Liver (tissue), 8 donors: ENCODE measurements at regions not wholly inside any gene's neighbourhood (a gene's known extent, or its start where the extent isn't known, plus 50 kb on each side); places are given as distances from the start of the nearest gene placed in this dataset.

ENCODE experiments used
- DNase-seq: peaks from one replicate; pipeline ENCODE4 v3.0.0-alpha.2; 2017; ENCODE audit warnings: low spot score
- H3K27ac ChIP-seq, 2 donors: one replicate each; pipeline ENCODE4 v1.7.0; 2013; ENCODE audit warnings: inconsistent platforms in 2 of 2, low read length in 2 of 2, control low read depth in 1 of 2, low read depth in 1 of 2, mild to moderate bottlenecking in 1 of 2
- H3K27me3 ChIP-seq, 4 donors: one replicate each; pipeline versions ENCODE4 v1.6.1 to v1.7.0; 2013; ENCODE audit warnings: low read length in 3 of 4, inconsistent platforms in 1 of 4, mild to moderate bottlenecking in 1 of 4, moderate library complexity in 1 of 4; ENCODE audit not compliant: control insufficient read depth in 4 of 4, insufficient read depth in 4 of 4
- H3K36me3 ChIP-seq, 4 donors: one replicate each; pipeline versions ENCODE4 v1.6.1 to v1.7.0; 2013; ENCODE audit warnings: low read length in 3 of 4, mild to moderate bottlenecking in 3 of 4, low read depth in 1 of 4, moderate library complexity in 1 of 4; ENCODE audit not compliant: control insufficient read depth in 4 of 4, insufficient read depth in 3 of 4
- H3K4me1 ChIP-seq, 4 donors: one replicate each; pipeline versions ENCODE4 v1.6.1 to v1.7.0; 2013; ENCODE audit warnings: low read length in 3 of 4, mild to moderate bottlenecking in 3 of 4, moderate library complexity in 1 of 4; ENCODE audit not compliant: control insufficient read depth in 4 of 4, insufficient read depth in 4 of 4
- H3K4me3 ChIP-seq, 3 donors: one replicate each; pipeline versions ENCODE4 v1.6.1 to v1.7.0; 2013; ENCODE audit warnings: low read length in 3 of 3, control low read depth in 1 of 3, low read depth in 1 of 3, mild to moderate bottlenecking in 1 of 3
- H3K9ac ChIP-seq, 2 donors: one replicate each; pipeline ENCODE4 v1.7.0; 2013; ENCODE audit warnings: low read length in 2 of 2, mild to moderate bottlenecking in 2 of 2, moderate library complexity in 2 of 2, control low read depth in 1 of 2, low read depth in 1 of 2
- H3K9me3 ChIP-seq, 4 donors: one replicate each; pipeline versions ENCODE4 v1.6.1 to v1.7.0; 2013; ENCODE audit warnings: low read length in 3 of 4; ENCODE audit not compliant: control insufficient read depth in 4 of 4
- ATF3 ChIP-seq: IDR thresholded peaks from 2 replicates; pipeline ENCODE4 v1.6.1; 2016; ENCODE audit warnings: antibody characterized with exemption
- CTCF ChIP-seq: fragments of 150-350 bp; IDR thresholded peaks from 2 replicates; pipeline ENCODE4 v1.5.1; 2017; ENCODE audit warnings: improper control_type of control experiment, low read depth, low read length; ENCODE audit not compliant: missing input control
- EGR1 ChIP-seq, 2 donors: IDR thresholded peaks; 2 replicates each; pipeline ENCODE4 v1.6.1; 2016 to 2018; ENCODE audit warnings: antibody characterized with exemption in 2 of 2, low read depth in 2 of 2
- FOXA1 ChIP-seq: IDR thresholded peaks from 2 replicates; pipeline ENCODE4 v1.6.1; 2016; ENCODE audit warnings: antibody characterized with exemption
- FOXA2 ChIP-seq: IDR thresholded peaks from 2 replicates; pipeline ENCODE4 v1.6.1; 2016; ENCODE audit warnings: antibody characterized with exemption
- GABPA ChIP-seq, 2 donors: IDR thresholded peaks in 1 of 2; conservative IDR thresholded peaks in 1 of 2; 2 replicates each; pipeline ENCODE4 v1.6.1; 2016; ENCODE audit warnings: antibody characterized with exemption in 2 of 2, mild to moderate bottlenecking in 1 of 2, moderate library complexity in 1 of 2
- HNF4G ChIP-seq: IDR thresholded peaks from 2 replicates; pipeline ENCODE4 v1.6.1; 2016; ENCODE audit warnings: antibody characterized with exemption
- JUND ChIP-seq, 2 donors: IDR thresholded peaks; 2 replicates each; pipeline ENCODE4 v1.6.1; 2016; ENCODE audit warnings: antibody characterized with exemption in 2 of 2
- MAX ChIP-seq: IDR thresholded peaks from 2 replicates; pipeline ENCODE4 v1.6.1; 2016; ENCODE audit warnings: antibody characterized with exemption
- NR2F2 ChIP-seq: IDR thresholded peaks from 2 replicates; pipeline ENCODE4 v1.6.1; 2016; ENCODE audit warnings: antibody characterized with exemption
- RAD21 ChIP-seq, 2 donors: IDR thresholded peaks; 2 replicates each; pipeline ENCODE4 v1.6.1; 2016; ENCODE audit warnings: antibody characterized with exemption in 2 of 2, mild to moderate bottlenecking in 2 of 2
- REST ChIP-seq: IDR thresholded peaks from 2 replicates; pipeline ENCODE4 v1.6.1; 2016; ENCODE audit warnings: antibody characterized with exemption, mild to moderate bottlenecking
- RXRA ChIP-seq, 2 donors: IDR thresholded peaks; 2 replicates each; pipeline ENCODE4 v1.6.1; 2017 to 2018; ENCODE audit warnings: antibody characterized with exemption in 2 of 2, mild to moderate bottlenecking in 1 of 2
- TAF1 ChIP-seq: conservative IDR thresholded peaks from 2 replicates; pipeline ENCODE4 v1.6.1; 2016; ENCODE audit warnings: antibody characterized with exemption, mild to moderate bottlenecking
- YY1 ChIP-seq: IDR thresholded peaks from 2 replicates; pipeline ENCODE4 v1.6.1; 2016; ENCODE audit warnings: antibody characterized with exemption, mild to moderate bottlenecking
- ZBTB33 ChIP-seq: IDR thresholded peaks from 2 replicates; pipeline ENCODE4 v1.6.1; 2016; ENCODE audit warnings: antibody characterized with exemption
- WGBS: extraction: QIAGEN DNeasy Blood & Tissue Kit; methylation state at CpG from one replicate; pipeline ENCODE4 v1.1.7; 2013; 5-methylcytosine and 5-hydroxymethylcytosine counted together
- donor health status: healthy.
- donor health status: healthy.
- donor health status: healthy.
- donor health status: healthy.
- donor health status: healthy.

GRCh38 chr4:4765811-4766210, 93.7 kb upstream of the MSX1 start:
- no peak for DNase-seq
- TF ChIP-seq NR2F2 (no peak), MAX (no peak), RAD21 (IDR thresholded peaks at IDR 0.05) (no peak), RXRA (IDR thresholded peaks at IDR 0.05) (no peak)
- WGBS, result 78% methylated on average over 9 of the region's 9 CpGs
- Histone ChIP-seq H3K27me3 (no peaks in the 10 kb centered on the region), H3K9me3 (no peaks in the 10 kb centered on the region), H3K36me3 (no peaks in the 10 kb centered on the region), H3K4me1 (no peaks in the 10 kb centered on the region), H3K9ac (no peak overlapping the region), H3K4me3 (no peak overlapping the region), H3K27ac (no peak overlapping the region)

GRCh38 chr4:4764558-4764905, 94.9 kb upstream of the MSX1 start:
- Histone ChIP-seq H3K27ac (no peak overlapping the region), H3K9me3 (no peaks in the 10 kb centered on the region), H3K4me1 (no peaks in the 10 kb centered on the region), H3K27me3 (no peaks in the 10 kb centered on the region), H3K36me3 (no peaks in the 10 kb centered on the region), H3K4me3 (no peak overlapping the region), H3K9ac (no peak overlapping the region)
- DNase-seq, result no peak
- 96% methylated on average over 10 of the region's 10 CpGs for WGBS
- TF ChIP-seq CTCF (no peak), ZBTB33 (no peak), TAF1 (no peak), GABPA (IDR thresholded peaks at IDR 0.05 in 1 of 2, conservative IDR thresholded peaks at IDR 0.05 in 1 of 2) (no peak), HNF4G (no peak), JUND (IDR thresholded peaks at IDR 0.05) (no peak), EGR1 (IDR thresholded peaks at IDR 0.05; ENCODE audit: low read depth in 2 of 2) (no peak), MAX (no peak), FOXA1 (no peak), RAD21 (IDR thresholded peaks at IDR 0.05) (no peak), ATF3 (no peak), FOXA2 (no peak)

- Histone ChIP-seq H3K4me3 (no peak overlapping the region), H3K27ac (no peak overlapping the region), H3K9me3 (no peaks in the 10 kb centered on the region), H3K9ac (no peak overlapping the region), H3K36me3 (no peaks in the 10 kb centered on the region), H3K4me1 (no peaks in the 10 kb centered on the region), H3K27me3 (no peaks in the 10 kb centered on the region)
- WGBS, result 80% methylated on average over 14 of the region's 14 CpGs
- no peak for DNase-seq
- TF ChIP-seq NR2F2 (no peak), CTCF (no peak), GABPA (IDR thresholded peaks at IDR 0.05 in 1 of 2, conservative IDR thresholded peaks at IDR 0.05 in 1 of 2) (no peak), MAX (no peak), FOXA1 (no peak), HNF4G (no peak), EGR1 (IDR thresholded peaks at IDR 0.05; ENCODE audit: low read depth in 2 of 2) (no peak), YY1 (no peak), REST (no peak)
These were observed 95.5 kb upstream of the MSX1 start for GRCh38 chr4:4763822-4764557.
